ENCODE measurements at regions not wholly inside any gene's neighbourhood (a gene's known extent, or its start where the extent isn't known, plus 50 kb on each side); places are given as distances from the start of the nearest gene placed in this dataset.

- intact Hi-C loops (cut with DNase I) = no loop called here
- DNase-seq (ENCODE audit: low spot score) (no peak), ATAC-seq (peak; percentile 94)
Observed at GRCh38 chr10:36248304-36248981, 606.3 kb upstream of the FZD8 start.

DNA sequence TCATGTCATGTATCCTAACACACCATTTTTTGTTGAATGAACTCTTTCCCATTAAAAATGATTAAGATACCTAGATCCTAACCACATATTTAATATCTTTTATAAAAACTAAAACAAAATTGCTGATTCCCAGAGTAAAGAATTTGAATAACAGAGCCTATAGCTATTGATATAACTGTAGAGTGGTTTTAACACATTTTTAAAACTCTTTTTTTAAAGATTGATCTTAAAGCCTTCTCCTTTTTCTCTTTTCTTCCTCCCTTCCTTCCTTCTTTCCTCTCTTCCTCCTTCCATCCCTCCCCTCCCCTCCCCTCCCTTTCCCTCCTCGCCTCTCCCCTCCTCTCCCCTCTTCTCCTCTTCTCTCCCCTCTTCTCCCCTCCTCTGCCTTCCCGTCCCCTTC is 605.4 kb upstream of the FZD8 start:
- DNase-seq (ENCODE audit: low spot score) (no peak), ATAC-seq (no peak)
- intact Hi-C loops (cut with DNase I) = no loop called here

- no peak for DNase-seq (ENCODE audit: low spot score)
- intact Hi-C loops (cut with DNase I) = no loop called here
- ATAC-seq = no peak
Observed at GRCh38 chr10:36236931-36237330, 594.8 kb upstream of the FZD8 start.

DNA sequence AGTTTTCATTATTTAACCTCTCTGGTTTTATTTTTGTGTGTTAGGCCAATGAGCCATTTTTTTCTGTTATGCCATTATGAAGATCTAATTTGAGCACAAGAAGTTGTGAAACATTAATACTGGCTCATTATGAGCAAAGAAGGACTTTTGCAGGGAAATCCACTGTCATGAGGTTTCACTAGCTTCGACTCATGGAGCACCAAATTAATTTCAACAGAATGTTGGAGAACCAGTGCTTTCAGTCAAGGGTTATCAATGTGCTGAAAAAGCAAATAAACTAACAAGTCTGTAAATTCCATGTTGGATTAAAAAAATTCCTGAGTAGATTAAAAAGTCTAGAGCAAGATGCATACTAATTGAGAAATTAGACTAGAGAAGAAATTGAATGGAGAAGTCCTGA is 594.2 kb upstream of the FZD8 start:
- ATAC-seq = no peak
- DNase-seq (ENCODE audit: low spot score) = no peak
- intact Hi-C loops (cut with DNase I) = no loop called here

DNA sequence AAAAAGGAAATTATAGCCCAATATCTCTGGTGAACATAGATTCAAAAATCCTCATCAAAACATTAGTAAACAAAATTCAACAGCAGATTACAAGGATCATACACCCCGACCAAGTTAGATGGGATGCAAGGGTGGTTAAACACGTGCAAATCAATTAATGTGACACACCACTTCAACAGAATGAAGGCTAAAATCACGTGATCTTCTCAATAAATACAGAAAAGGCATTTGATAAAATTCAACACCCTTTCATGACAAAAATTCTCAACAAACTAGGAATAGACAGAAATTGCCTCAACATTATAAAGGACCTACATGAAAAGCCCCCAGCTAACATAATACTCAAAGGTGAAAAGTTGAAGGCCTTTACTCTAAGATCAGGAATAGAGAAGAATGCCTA is 590.8 kb upstream of the FZD8 start:
- ATAC-seq = no peak
- intact Hi-C loops (cut with DNase I) = no loop called here
- no peak for DNase-seq (ENCODE audit: low spot score)

GRCh38 chr10:36224431-36224985 is 582.4 kb upstream of the FZD8 start:
- intact Hi-C loops (cut with DNase I) = loop anchor here (10.0 kb wide), 1 partner anchor 670 kb away; no protein-coding TSS in a partner anchor
- ATAC-seq = no peak
- no peak for DNase-seq (ENCODE audit: low spot score)

- DNase-seq (ENCODE audit: low spot score) (no peak), ATAC-seq (no peak)
- intact Hi-C loops (cut with DNase I) = loop anchor here (10.0 kb wide), 1 partner anchor 666 kb away; no protein-coding TSS in a partner anchor
Observed at GRCh38 chr10:36221101-36221500, 579.0 kb upstream of the FZD8 start.

GRCh38 chr10:36220151-36220550 is 578.1 kb upstream of the FZD8 start:
- intact Hi-C loops (cut with DNase I) = loop anchor here (10.0 kb wide), 1 partner anchor 665 kb away; no protein-coding TSS in a partner anchor

GRCh38 chr10:36211856-36212255 is 569.8 kb upstream of the FZD8 start:
- DNase-seq (ENCODE audit: low spot score) (no peak), ATAC-seq (no peak)
- intact Hi-C loops (cut with DNase I) = no loop called here

More at GRCh38 chr10:36220151-36220550, 578.1 kb upstream of the FZD8 start:
- DNase-seq (ENCODE audit: low spot score) = no peak
- ATAC-seq = no peak

- ATAC-seq (no peak), DNase-seq (ENCODE audit: low spot score) (no peak)
- intact Hi-C loops (cut with DNase I) = no loop called here
Observed at GRCh38 chr10:36209480-36209879, 567.4 kb upstream of the FZD8 start.

DNA sequence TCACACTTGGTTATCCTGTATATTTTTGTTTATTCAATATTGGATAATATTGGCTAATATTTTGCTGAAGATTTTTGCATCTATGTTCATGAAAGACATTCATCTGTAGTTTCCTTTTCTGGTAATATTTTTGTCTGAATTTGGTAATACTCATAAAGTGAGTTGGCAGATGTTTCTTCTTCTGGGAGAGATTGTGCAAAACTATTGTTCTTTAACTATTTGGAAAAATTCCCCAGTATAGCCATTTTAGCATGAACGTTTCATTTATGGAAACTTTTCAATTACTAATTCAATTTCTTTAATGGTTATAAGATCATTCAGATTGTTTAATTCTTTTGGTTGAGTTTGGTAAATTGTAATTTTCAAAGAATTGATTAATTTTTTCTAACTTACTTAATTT is 560.8 kb upstream of the FZD8 start:
- intact Hi-C loops (cut with DNase I) = no loop called here
- ATAC-seq (no peak), DNase-seq (ENCODE audit: low spot score) (no peak)

DNA sequence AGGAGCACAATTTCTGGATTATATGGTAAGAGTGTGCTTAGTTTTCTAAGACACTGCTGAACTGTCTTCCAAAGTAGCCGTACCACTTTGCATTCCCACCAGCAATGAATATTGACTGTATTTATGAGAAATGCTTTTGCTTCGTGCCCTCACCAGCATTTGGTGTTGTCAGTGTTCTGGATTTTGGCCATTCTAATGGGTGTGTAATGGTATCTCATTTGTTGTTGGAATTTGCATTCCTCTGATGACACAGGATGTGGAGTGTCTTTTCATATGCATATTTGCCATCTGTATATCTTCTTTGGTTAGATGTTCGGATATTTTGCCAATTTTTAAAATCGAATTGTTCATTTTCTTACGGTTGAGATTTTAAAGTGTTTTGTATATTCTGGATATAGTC is 558.5 kb upstream of the FZD8 start:
- ATAC-seq = no peak
- intact Hi-C loops (cut with DNase I) = no loop called here
- DNase-seq (ENCODE audit: low spot score) = no peak

GRCh38 chr10:36198322-36198721 is 556.2 kb upstream of the FZD8 start:
- ATAC-seq (no peak), DNase-seq (ENCODE audit: low spot score) (no peak)
- intact Hi-C loops (cut with DNase I) = no loop called here

DNA sequence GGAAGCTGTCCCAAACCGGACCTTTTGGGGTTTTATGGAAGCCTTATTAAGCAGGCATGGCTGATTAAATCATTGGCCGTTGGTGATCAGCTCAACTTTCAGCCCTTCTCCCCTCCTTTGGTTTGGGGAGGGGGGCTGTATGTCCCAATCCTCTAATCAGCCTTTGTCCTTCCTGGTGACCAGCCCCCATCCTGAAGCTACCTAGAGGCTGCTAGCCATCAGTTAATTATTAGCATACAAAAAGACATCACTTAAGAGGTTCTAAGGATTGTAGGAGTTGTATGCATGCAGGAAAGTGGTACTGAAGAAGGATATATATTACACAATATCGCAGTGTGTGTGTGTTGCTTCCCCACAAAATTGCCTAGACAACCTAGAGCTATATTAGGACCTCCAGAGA is 553.3 kb upstream of the FZD8 start:
- DNase-seq (ENCODE audit: low spot score) (no peak), ATAC-seq (no peak)
- intact Hi-C loops (cut with DNase I) = no loop called here

- ATAC-seq = no peak
- no peak for DNase-seq (ENCODE audit: low spot score)
- intact Hi-C loops (cut with DNase I) = no loop called here
Observed at GRCh38 chr10:36194276-36194675, 552.2 kb upstream of the FZD8 start.

- no peak for DNase-seq (ENCODE audit: low spot score)
- no peak for ATAC-seq
- intact Hi-C loops (cut with DNase I) = no loop called here
Observed at GRCh38 chr10:36191009-36191408, 548.9 kb upstream of the FZD8 start.

GRCh38 chr10:36188461-36188860 is 546.4 kb upstream of the FZD8 start:
- intact Hi-C loops (cut with DNase I) = no loop called here
- ATAC-seq (peak; percentile 12), DNase-seq (ENCODE audit: low spot score) (no peak)

DNA sequence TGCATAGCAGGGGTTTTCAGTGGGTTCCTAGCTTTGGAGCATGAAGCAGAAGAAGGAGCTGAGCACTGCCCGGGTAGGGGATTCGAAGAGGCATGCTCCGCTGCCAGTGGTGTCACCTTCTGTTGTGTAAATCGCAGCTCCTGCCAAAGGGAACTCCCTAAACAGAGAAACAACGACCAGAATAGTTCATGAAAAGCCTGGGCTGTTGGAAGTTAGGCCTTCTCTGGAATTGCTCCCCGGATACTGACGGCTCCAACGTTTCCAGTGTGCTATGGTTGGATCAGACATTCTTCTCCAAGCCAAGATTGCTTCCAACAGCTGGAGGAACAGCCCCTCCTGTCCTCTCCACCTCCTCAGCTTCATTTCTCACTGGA is 546.0 kb upstream of the FZD8 start:
- no peak for DNase-seq (ENCODE audit: low spot score)
- ATAC-seq = peak; percentile 76
- intact Hi-C loops (cut with DNase I) = no loop called here

- ATAC-seq (peak; percentile 28), DNase-seq (ENCODE audit: low spot score) (no peak)
- intact Hi-C loops (cut with DNase I) = no loop called here
Observed at GRCh38 chr10:36187380-36188079, 545.4 kb upstream of the FZD8 start.

DNA sequence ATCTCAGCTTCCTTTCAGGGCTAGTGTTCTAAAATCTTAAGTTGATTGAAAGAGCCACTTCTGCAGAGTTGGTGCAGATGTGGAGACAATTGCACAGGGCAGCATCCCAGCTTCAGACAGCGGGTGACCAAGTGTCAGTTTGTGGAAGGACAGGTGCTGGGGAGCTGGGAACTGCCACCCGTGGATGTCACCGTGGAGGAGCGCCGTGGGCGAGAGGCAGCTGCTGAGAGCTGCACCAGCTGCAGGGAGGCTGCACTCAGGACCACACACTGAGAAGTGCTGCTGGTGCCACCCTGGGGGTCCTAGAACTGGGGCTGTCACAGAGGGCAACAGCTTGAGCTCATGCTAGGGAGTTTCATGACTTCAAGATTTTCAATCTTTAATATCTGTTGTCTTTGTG is 543.0 kb upstream of the FZD8 start:
- DNase-seq (ENCODE audit: low spot score) (no peak), ATAC-seq (no peak)
- intact Hi-C loops (cut with DNase I) = no loop called here

DNA sequence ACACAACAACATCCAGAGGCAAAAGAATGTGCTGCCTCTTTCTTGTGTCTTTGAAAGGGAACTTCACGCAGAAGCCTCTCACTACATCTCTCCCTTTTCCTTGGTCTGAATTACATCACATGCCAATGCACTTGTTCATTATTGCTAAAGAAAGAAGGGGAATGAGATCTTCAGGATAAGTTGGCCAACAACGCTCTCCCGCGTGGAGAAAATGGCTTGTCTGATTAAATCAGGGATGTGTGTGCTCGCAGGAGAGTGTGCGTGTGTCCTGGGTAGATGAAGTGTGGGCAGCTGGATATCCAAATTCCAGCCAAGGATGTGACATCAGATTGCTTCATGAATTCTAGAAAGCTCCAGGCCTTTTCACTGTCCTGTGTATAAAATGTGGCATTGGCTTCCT is 541.6 kb upstream of the FZD8 start:
- intact Hi-C loops (cut with DNase I) = no loop called here
- DNase-seq (ENCODE audit: low spot score) (no peak), ATAC-seq (no peak)

Data from sciatic nerve (tissue), 2 donors.